HG03521 (cell line): ENCODE measurements at regions not wholly inside any gene's neighbourhood (a gene's known extent, or its start where the extent isn't known, plus 50 kb on each side); places are given as distances from the start of the nearest gene placed in this dataset.
"Not testable (repeated sequence)": the region's sequence is repeated elsewhere in the genome, so short reads cannot be mapped to it uniquely, and the experiment has no call there.

ENCODE experiments used
- ATAC-seq: cut with Tn5 transposase; IDR thresholded peaks from one replicate; pipeline ENCODE4 v1.9.1; 2021; ENCODE audit warnings: mild to moderate bottlenecking, moderate library complexity; ENCODE audit not compliant: unreplicated experiment

DNA sequence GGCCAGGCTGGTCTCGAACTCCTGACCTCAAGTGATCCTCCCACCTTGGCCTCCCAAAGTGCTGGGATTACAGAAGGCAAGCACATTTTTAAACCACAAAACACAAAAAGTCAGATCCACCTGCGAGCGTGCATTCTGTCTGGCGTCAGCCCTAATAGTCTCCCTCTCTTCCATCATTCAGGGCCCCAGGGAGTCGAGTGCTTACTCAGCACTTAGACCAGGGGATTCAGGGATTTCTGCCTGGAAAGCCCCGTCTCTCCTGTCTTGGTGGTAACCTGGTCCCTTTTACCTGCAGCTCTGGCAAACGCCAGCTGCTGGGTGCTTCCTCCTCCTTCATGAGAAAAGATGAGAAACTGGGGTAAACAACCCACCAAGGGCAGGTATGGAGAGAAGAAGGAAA is 443.1 kb downstream of the SOX9 start:
- ATAC-seq: no peak

DNA sequence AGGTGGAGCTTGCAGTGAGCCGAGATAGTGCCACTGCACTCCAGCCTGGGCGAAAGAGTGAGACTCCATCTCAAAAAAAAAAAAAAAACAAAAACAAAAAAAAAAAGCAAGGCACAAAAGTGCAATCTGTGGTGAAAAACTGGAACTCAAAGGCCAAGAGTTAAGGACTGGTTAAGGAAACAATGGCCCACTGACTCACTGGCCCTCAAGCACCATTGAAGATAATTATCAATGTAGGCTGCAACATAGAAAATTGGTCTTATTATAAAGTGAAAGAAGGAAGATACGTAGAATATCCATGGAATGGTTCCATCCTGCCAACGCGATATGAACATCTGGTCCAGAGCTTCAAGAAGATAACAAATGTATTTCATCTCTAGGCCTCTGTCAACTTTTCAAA is 444.2 kb downstream of the SOX9 start:
- no peak for ATAC-seq

DNA sequence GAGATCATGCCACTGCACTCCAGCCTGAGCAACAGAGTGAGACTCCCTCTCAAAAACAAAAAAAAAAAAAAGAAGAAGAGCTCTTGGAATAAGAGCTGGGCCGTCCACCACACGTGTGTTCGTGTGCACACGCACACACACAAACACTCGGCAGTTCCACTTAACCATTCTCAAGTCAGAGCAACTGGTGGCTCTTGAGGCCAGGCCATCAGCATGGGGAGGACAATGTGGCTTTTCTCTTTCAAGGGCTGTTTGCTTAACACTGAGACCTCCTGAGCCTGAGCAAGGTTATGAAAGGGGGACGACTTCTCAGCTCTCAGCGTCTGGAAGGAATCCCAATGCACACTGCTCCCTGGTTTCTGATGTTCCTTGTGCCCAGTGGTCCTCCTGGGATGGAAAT is 444.9 kb downstream of the SOX9 start:
- no peak for ATAC-seq

DNA sequence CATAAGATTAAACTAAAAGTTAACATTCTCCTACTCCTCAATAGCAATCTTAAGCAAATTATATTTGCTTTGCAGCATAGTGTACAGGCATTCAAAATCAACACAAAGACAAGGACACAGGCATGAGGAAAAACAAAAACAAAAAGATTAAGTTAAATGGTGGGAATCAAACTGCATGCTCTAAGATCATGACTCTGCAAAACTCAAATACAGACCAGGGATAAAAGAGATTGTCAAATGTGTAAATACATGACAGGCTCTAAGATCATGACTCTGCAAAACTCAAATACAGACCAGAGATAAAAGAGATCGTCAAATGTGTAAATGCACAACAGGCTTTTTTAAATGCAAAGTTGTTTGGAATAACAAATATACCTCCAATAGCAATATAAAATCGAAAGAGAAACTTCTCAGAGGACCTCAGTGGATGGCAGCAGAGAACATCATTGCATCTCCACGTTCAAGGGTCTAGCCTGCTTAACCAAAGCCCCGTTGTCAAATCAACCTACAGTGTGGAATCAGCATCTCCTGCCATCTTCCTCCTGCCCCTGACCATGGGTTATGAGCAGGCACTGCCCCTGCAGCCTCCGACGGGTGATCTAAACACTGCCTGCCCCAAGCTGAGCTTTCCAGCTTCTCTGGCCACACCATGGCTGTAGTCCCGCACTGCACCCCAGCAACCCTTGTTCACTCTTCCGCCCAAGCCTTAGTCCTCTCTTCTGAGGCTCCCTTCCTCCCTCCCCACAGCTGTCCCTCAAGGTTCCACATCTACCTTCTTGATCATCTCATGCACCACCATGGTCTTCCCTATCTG is 446.1 kb downstream of the SOX9 start:
- no peak for ATAC-seq

DNA sequence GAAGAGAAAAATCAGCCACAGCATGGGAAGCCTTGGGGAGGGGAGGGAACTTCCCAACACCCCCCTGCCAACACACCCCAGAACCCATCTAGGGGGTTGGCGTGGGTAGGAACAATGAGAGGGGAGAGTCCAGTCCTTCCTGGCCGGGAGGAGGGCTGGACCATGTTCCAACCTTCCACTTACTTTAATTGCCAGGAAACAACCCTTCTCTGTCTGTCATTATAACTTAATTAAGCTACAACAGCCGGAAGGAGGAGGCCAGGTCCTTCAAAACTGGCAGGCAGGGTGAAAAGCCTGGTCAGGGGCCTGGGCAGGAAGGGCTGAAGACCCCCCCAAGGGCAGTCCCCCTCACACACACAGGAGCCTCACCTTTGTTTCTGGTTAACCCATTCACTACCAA is 447.0 kb downstream of the SOX9 start:
- no peak for ATAC-seq

DNA sequence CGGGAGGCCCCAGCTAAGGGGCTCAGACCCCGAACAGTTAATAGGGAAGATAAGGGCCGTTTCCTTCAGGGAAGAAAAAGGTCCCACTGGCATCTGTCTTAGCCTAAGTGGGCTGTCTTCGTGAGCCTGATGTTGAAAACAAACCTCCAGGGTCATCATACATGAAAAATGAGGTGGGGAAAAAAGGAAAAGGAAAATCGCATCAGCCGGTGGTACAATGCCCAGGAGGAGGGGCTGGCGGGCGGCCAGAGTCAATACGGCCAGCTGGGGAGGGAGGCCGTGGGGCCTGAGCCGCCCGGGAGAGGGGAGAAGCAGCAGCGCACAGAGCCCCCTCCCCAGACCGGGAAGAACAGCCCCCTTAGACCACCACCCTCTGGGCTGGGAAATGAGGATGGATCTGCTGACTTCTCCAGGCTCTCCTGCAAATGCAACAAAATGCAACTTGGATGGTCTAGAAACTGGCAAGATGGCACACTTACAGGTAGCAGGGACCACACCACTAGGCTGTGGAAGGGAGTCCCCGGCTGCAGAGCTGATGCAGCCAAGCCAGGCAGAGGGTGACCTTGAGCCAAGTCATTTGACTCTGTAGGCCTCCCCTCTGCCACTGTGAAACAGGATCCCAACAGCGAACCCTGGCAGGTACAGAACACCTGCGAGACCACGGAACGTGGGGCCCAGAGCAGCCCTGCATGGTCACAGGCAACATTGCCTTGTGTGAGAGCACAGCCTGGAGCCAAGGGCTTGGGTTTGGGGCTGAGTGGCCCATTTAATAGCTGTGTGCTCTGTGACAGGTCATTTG is 448.5 kb downstream of the SOX9 start:
- ATAC-seq: no peak

DNA sequence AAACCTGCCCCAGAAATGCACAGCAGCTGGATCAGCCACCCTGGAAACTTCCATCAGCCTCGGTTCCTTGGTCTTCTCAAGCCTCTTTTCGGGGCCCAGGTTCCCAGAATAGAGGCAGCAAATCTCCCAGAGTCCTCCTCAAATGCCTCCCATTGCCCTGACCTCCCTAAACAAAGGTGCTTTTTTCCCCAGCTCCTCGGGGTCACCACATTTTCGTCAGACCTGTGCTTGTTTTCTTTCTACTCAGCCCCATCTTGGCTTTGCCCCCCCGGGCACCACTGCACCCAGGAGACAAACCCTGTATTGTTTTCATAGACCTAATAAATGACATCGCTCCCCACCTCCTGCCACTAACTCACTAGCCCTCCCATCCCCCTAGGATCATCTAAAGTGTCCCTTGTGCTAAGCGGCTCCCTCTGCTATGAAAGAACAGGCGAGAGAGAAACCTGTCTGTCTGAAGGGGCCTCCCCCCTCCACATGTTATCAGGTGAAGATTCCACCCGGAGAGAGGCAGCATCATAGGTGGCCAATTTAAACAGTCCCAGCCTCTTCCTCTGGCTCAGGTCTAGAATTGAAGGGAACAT is 451.1 kb downstream of the SOX9 start:
- no peak for ATAC-seq

DNA sequence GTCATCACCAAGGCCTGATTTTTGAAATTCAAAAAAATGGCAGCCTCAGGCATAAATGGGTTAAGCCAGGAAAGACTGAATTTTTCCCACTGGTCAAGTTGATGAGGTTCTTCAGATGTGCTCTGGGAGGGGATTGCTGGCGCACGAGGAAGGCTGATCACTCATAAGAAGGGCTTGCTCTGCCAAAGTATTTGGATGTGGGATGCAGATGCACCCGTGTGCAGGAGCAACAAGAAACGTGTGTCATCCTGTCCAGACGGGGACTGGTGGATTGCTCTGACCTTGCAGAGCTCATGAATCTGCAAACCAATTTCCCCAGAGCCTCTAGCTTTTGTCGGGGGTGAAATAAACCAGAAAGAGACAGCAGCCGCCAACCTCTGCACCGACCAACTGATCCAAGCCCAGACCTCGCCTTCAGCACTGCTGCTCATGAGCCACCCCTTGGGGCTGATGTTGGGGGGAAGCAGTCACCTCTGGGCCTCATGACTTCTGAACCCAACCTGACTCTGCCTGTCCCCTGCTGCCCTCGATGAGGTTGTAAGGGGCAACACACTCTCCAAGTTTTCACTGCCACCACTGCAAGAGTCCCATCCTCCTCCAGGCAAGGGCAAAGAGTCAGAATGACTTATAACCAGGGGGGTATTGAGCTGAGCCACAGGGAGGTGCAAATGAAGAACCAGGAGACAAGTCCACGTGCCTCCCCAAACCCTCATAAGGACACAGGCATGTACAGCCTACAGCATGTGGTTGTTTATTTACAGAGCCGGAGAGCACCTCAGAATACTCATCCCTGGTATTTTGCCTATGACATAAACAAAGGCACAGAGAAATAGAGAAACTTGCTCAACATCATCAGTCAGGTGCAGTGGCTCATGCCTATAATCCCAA is 452.0 kb downstream of the SOX9 start:
- ATAC-seq: no peak

DNA sequence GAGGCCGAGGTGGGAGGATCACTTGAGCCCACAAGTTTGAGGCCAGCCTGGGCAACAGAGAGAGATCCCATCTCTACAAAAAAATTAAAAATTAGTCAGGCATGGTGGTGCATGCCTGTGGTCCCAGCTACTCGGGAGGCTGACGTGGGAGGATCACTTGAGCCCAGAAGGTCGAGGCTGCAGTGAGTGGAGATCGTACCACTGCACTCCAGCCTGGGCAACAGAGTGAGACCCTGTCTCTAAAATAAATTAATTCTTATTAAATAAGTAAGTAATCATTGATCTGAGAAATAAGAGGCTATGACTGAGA is 452.6 kb downstream of the SOX9 start:
- ATAC-seq: not testable (repeated sequence)

DNA sequence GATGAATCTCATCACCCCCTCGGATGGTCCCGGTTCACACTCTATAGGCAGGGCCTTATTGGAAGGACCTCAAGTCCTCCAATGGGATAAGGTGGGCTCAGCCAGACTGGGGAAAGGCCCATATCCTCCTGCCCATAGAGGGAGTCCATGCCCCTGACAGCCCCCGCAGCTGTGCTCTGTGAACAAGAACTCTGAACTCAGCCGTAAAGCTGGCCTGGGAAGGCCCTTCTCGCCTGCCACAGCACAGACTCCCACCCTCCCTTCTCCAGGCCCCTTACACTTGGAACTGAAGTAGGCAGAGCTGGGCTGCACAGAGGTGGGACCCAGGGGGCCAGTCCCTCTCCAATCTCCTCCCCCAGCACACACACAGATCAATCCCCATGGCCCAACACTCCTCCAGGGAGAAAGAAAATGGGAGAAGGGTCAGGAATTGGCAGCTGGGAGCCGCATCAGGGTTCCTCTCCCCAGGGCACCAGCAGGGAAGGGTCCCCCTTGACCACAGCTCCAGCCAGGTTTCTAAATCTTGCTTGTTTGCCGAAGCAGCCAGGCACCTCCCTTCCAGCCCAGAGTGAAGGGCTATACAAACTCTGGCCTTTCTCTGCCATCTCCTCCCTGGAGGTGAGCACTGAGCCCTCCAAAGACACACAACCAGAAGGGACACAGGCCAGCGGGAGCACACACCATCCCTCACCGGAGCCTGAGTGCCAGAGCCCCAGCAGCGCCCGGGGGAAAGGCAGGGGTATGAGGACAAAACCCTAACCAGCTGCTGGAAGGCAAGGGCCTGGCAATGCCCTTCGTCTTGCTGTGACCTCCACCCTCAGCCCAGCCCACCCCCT is 454.1 kb downstream of the SOX9 start:
- ATAC-seq: no peak

DNA sequence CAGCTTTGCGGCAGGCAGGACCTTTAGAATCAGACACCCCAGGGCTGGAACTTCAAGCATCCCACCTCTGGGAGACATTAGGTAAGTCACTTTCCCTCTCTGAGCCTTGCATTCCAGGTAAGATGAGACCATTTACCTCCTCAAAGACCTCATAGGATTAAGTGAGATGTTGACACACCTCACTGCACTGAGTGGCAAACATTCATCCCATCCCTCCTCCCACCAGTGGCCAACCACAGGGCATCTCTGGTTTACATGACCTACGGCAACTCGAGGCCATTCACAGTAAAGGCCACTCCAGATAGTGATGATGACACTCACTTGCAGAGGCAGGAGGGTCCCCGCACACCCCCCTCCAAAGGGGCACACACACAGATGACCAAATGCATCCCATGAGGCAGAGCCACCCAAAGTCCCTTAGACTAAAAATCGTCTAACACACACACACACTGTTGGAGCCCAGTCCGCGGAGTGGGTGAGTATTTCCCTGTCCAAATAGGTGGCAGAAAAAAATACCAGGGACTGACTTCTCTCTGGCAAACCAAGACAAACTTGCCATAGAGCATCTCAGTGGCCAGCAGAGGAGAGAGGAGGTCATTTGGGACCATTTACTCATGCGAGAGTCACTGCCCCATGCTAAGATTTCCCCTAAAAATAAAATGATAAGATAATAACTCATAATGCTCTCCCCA is 454.9 kb downstream of the SOX9 start:
- no peak for ATAC-seq

DNA sequence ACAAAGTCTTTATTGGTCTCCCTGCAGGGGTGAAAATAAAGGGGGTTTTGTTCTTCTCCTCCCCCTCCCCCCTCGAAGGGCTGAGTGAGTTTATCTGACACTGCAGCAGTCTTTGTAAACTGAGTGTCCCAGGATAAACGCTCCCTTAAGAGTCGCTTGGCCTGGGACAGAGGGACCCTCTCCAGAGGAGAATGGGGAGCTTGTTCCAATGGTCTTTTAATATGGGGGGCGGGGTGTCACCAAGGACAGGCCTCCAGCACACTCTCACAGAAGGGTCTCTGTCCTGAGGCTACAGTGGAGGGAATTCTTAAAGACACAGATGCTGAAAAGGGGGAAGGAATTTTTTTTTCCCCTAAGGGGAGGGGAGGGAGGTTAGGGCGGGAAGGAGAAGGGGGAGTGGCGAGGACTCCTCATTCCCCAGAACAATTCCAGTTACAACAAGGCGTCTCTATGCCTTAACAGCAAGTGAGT is 455.5 kb downstream of the SOX9 start:
- no peak for ATAC-seq

DNA sequence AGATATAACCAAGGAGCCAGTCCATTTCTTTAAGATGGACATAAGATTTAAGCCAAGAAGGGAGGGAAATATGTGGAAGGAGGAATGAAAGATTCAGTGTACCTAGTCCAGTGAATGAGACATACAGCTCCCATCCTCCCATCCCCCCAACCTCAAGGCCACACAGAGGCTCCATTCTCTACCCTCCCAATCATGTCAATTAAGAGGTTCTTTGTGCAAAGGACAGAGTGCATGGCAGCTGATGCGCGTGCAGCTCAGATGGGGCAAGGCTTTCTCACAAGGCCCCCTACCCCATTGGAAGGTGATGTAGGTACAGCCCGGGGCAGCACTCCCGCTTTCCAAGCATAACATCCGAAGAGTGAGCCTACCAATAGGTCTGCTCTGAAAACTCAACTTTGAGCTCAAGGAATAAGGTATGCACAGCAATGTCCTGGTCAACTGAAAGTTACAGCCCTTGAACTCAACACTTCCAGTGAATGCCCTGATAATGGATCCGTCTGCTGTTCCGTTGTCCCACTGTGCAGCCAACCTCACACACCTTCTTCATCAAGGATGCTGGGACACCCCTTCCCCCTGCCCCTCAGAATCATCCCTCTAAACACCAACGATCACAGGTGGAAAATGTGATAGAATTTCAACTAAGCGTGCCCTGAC is 458.1 kb downstream of the SOX9 start:
- ATAC-seq: no peak

DNA sequence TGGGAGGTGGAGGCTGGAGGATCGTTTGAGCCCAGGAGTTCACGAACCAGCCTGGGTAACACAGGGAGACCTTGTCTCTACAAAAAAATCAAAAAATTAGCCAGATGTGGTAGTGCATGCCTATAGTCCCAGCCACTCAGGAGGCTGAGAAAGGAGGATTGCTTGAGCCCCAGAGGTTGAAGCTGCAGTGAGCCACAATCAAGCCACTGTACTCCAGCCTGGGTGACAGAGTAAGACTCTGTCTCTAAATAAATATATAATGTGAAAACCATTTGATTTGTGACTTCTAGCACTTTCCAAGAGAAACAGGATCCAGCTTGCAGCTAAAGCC is 459.1 kb downstream of the SOX9 start:
- no peak for ATAC-seq

DNA sequence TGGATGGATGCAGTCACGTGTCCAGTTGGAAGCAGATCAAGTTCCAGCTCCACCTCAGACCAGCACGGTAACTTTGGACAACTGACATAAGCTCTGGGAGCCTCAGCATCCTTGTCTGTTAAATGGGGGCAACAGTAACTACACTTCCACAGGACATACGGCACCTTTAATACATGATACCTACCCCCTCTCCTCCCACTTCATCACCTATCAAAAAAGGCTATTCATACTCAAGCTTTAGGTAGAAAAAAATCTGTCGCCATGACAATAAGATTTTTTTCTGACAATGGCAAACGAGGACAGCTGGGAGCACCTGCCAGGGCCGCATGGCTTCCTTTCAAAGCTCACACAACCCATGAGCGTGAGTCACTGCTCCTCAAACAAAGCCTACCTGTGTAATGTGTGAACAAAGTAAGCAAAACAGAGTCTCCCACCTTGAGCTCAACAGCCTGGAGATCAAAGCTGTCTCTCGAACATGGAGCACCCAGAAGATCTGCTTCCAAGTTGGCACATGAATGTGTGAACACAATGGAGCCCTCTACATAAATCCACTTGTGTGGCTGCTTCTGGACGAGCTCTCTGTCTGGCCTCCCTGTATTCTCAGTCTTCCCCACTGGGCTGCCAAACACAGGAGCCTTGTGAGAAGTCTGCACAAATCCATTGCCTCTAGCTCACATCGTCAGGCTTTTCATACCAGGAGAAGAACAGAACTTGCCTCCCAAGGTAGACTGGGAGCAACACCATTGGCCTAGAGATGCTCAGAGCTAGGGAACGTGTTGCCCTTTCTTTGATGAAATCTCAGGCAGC is 459.7 kb downstream of the SOX9 start:
- no peak for ATAC-seq

DNA sequence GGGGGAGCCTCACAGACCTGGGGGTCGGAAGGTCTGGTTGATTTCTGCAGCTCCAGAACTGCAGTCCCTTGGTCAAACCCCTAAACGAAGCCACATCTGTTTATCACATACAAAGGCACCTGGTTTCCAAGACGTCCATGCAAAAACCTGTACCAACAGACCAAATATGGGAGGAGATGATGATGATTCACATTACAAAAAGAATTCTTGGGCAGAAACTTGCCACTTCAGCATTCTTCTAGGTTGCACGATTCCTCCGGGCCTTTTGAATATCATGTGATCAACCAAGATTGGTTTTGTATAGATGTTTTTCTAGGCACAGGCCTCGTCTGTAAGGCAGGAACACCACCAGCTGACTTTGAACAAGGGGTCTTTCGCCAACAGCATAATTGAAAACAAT is 466.3 kb downstream of the SOX9 start:
- no peak for ATAC-seq

DNA sequence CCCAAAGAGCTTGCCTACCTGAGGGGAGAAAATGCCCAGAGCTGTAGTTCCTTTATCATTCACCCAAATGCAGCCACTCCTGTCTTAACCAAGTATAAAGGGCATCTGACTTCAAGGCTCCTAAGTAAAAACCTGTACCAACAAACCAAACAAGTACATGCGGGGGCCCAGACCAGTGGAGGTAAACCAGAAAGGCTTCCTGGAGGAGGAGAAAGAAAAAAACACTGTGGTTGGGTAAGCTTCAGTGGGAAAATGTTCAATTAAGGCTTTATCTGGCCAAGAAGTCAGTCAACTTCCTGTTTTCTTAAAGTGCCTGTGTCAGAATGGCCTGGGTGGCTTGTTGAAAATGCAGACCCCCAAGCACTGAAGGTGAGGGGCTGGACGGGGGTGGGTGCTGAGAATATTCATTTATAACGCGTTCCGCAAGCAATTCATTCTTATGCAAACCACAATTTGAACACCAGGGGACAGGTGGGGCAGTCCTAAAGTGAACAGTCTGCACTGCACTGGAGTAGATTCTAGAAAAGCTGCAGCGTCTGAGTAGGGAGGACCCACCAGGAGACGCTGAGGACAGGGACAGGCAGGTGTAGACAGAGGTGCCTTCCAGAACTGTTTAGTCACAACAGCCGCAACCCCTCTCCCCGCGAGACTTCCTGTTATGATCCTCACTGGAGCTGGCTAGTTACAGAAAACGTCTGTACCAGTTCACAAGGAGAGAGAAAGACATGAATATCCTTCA is 467.1 kb downstream of the SOX9 start:
- no peak for ATAC-seq

DNA sequence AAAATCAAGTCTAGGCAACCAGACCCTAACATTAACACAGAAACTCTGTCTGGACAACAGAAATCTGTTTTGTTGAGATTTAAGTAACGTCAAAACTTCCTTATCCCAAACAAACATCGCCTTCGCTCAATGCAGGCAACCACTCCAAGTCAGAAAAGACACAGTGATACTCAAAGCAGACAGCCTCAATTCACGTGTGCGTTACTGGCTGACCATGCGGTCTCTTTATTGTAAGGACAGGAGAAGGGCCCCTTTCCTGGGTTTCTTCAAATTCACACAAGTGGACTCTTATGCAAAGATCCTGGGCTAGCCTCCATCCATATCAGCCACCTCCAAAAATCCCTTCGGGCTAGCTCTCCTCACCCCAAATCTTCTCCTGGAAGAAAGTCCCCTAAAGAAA is 467.7 kb downstream of the SOX9 start:
- no peak for ATAC-seq
